ENCODE measurements at regions not wholly inside any gene's neighbourhood (a gene's known extent, or its start where the extent isn't known, plus 50 kb on each side); places are given as distances from the start of the nearest gene placed in this dataset.

GRCh38 chr4:151991884-151992167, 231.0 kb upstream of the GATB start:
- peaks cover 0 to 3% of the 10 kb centered on the region in 2 donors for H3K9me3 ChIP-seq (ENCODE audit: control insufficient read depth in 2 of 2, insufficient read depth in 1 of 2, low read length in 1 of 2)
- H3K27ac ChIP-seq (ENCODE audit: low read depth in 1 of 2, low read length in 1 of 2), result no peak overlapping the region
- WGBS, result 54% methylated on average over 2 of the region's 2 CpGs
- DNase-seq (ENCODE audit: low read depth in 6 of 9, low spot score in 9 of 9), result no peak
- peaks cover 5 to 15% of the 10 kb centered on the region in 2 donors for H3K4me1 ChIP-seq (ENCODE audit: control insufficient read depth in 2 of 2, insufficient read depth in 2 of 2, low read length in 2 of 2)
- H3K27me3 ChIP-seq (ENCODE audit: control insufficient read depth in 2 of 2, insufficient read depth in 1 of 2, low read length in 1 of 2), result peaks cover 0 to 2% of the 10 kb centered on the region in 2 donors
- H3K4me3 ChIP-seq (ENCODE audit: low read length in 2 of 2), result no peak overlapping the region
- no peaks in the 10 kb centered on the region for H3K36me3 ChIP-seq (ENCODE audit: control insufficient read depth in 2 of 2, insufficient read depth in 2 of 2, low read length in 1 of 2)

- Histone ChIP-seq H3K4me1 (ENCODE audit: control insufficient read depth in 2 of 2, insufficient read depth in 2 of 2, low read length in 2 of 2) (peaks cover 5 to 15% of the 10 kb centered on the region in 2 donors), H3K36me3 (ENCODE audit: control insufficient read depth in 2 of 2, insufficient read depth in 2 of 2, low read length in 1 of 2) (no peaks in the 10 kb centered on the region), H3K9me3 (ENCODE audit: control insufficient read depth in 2 of 2, insufficient read depth in 1 of 2, low read length in 1 of 2) (peaks cover 0 to 3% of the 10 kb centered on the region in 2 donors), H3K27ac (ENCODE audit: low read depth in 1 of 2, low read length in 1 of 2) (peak overlapping the region in 1 of 2 donors; percentile 22), H3K4me3 (ENCODE audit: low read length in 2 of 2) (no peak overlapping the region), H3K27me3 (ENCODE audit: control insufficient read depth in 2 of 2, insufficient read depth in 1 of 2, low read length in 1 of 2) (peaks cover 0 to 2% of the 10 kb centered on the region in 2 donors)
- WGBS, result 75% methylated on average over 10 of the region's 10 CpGs
- DNase-seq (ENCODE audit: low read depth in 6 of 9, low spot score in 9 of 9), result peak in 1 of 9 donors; percentile 49
These were observed 230.4 kb upstream of the GATB start for GRCh38 chr4:151991001-151991883.

DNA sequence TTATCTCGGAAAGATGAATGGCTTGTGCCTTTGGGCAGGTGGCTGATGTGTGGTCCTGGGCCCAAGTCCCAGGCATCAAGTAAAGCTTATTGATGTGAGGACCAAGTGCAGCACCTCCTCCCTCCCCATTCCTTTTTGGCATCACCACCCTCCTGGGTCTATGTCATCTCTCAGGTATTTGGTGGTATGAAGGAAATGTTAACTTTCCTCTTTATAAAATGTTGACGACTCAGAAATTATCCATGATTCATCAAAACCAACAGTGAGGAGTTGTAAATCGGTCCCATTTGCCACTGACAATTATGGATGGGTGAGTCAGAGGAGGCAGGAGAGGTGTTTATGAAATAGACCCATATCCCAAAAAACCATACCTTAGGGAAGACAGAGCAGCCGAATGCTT, 229.4 kb upstream of the GATB start:
- Histone ChIP-seq H3K27me3 (ENCODE audit: control insufficient read depth in 2 of 2, insufficient read depth in 1 of 2, low read length in 1 of 2) (no peaks in the 10 kb centered on the region), H3K27ac (ENCODE audit: low read depth in 1 of 2, low read length in 1 of 2) (no peak overlapping the region), H3K9me3 (ENCODE audit: control insufficient read depth in 2 of 2, insufficient read depth in 1 of 2, low read length in 1 of 2) (peaks cover 0 to 3% of the 10 kb centered on the region in 2 donors), H3K4me1 (ENCODE audit: control insufficient read depth in 2 of 2, insufficient read depth in 2 of 2, low read length in 2 of 2) (peaks cover 5 to 15% of the 10 kb centered on the region in 2 donors), H3K36me3 (ENCODE audit: control insufficient read depth in 2 of 2, insufficient read depth in 2 of 2, low read length in 1 of 2) (no peaks in the 10 kb centered on the region), H3K4me3 (ENCODE audit: low read length in 2 of 2) (no peak overlapping the region)
- WGBS, result 99% methylated on average over 4 of the region's 4 CpGs
- DNase-seq (ENCODE audit: low read depth in 6 of 9, low spot score in 9 of 9), result no peak

DNA sequence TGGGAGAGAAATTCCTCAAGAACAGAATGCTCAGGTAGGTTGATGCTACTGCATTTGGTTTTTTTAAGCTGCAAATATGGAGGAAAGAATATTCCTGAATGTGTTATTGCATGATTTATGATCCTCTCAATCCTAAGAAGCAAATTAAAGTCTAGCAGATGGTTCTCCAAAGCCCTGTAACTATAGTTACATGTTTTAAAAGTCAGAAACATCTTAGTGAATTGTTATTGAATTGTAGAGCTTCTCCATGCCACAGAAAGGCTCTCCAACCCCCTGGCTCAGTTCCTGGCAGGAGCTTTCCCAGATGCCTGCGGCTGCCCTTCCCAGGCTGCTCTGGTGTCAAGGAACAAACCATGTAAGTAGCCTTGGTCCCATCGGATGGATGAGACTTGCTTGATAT, 227.8 kb upstream of the GATB start:
- no peak for DNase-seq (ENCODE audit: low read depth in 6 of 9, low spot score in 9 of 9)
- Histone ChIP-seq H3K9me3 (ENCODE audit: control insufficient read depth in 2 of 2, insufficient read depth in 1 of 2, low read length in 1 of 2) (no peaks in the 10 kb centered on the region), H3K27ac (ENCODE audit: low read depth in 1 of 2, low read length in 1 of 2) (no peak overlapping the region), H3K36me3 (ENCODE audit: control insufficient read depth in 2 of 2, insufficient read depth in 2 of 2, low read length in 1 of 2) (no peaks in the 10 kb centered on the region), H3K27me3 (ENCODE audit: control insufficient read depth in 2 of 2, insufficient read depth in 1 of 2, low read length in 1 of 2) (no peaks in the 10 kb centered on the region), H3K4me3 (ENCODE audit: low read length in 2 of 2) (no peak overlapping the region), H3K4me1 (ENCODE audit: control insufficient read depth in 2 of 2, insufficient read depth in 2 of 2, low read length in 2 of 2) (peaks cover 3 to 12% of the 10 kb centered on the region in 2 donors)
- WGBS, result 97% methylated on average over 2 of the region's 2 CpGs

GRCh38 chr4:151987606-151988005, 226.8 kb upstream of the GATB start:
- 96% methylated on average over 4 of the region's 4 CpGs for WGBS
- H3K4me3 ChIP-seq (ENCODE audit: low read length in 2 of 2), result no peak overlapping the region
- H3K36me3 ChIP-seq (ENCODE audit: control insufficient read depth in 2 of 2, insufficient read depth in 2 of 2, low read length in 1 of 2), result no peaks in the 10 kb centered on the region
- no peak overlapping the region for H3K27ac ChIP-seq (ENCODE audit: low read depth in 1 of 2, low read length in 1 of 2)
- H3K9me3 ChIP-seq (ENCODE audit: control insufficient read depth in 2 of 2, insufficient read depth in 1 of 2, low read length in 1 of 2), result no peaks in the 10 kb centered on the region
- H3K4me1 ChIP-seq (ENCODE audit: control insufficient read depth in 2 of 2, insufficient read depth in 2 of 2, low read length in 2 of 2), result peaks cover 2 to 12% of the 10 kb centered on the region in 2 donors
- H3K27me3 ChIP-seq (ENCODE audit: control insufficient read depth in 2 of 2, insufficient read depth in 1 of 2, low read length in 1 of 2), result no peaks in the 10 kb centered on the region
- no peak for DNase-seq (ENCODE audit: low read depth in 6 of 9, low spot score in 9 of 9)

DNA sequence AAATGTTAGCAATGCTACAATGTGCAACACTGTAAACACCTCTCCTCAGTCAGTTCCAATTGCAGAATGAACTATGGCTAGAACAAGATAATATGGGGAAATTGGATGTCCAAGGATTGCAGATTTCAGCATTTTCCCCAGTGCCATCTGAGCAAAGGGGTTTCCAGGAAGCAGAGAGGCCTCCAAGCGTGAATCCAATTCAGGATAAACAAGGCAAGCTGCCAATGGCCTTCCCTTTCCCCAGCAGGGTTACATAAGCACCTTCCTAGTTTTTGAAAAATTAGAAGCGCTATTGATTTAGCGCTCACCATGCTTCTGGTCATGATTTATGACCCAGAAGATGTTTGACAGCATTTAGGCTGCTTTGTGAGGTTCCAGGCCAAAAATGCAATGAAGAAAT, 223.0 kb upstream of the GATB start:
- Histone ChIP-seq H3K27ac (ENCODE audit: low read depth in 1 of 2, low read length in 1 of 2) (no peak overlapping the region), H3K36me3 (ENCODE audit: control insufficient read depth in 2 of 2, insufficient read depth in 2 of 2, low read length in 1 of 2) (no peaks in the 10 kb centered on the region), H3K27me3 (ENCODE audit: control insufficient read depth in 2 of 2, insufficient read depth in 1 of 2, low read length in 1 of 2) (no peaks in the 10 kb centered on the region), H3K9me3 (ENCODE audit: control insufficient read depth in 2 of 2, insufficient read depth in 1 of 2, low read length in 1 of 2) (peaks cover 0 to 3% of the 10 kb centered on the region in 2 donors), H3K4me3 (ENCODE audit: low read length in 2 of 2) (no peak overlapping the region), H3K4me1 (ENCODE audit: control insufficient read depth in 2 of 2, insufficient read depth in 2 of 2, low read length in 2 of 2) (no peaks in the 10 kb centered on the region)
- DNase-seq (ENCODE audit: low read depth in 6 of 9, low spot score in 9 of 9), result no peak
- 81% methylated on average over 3 of the region's 3 CpGs for WGBS

GRCh38 chr4:151979819-151980218, 219.0 kb upstream of the GATB start:
- H3K27ac ChIP-seq (ENCODE audit: low read depth in 1 of 2, low read length in 1 of 2), result no peak overlapping the region
- peaks cover 4 to 25% of the 10 kb centered on the region in 2 donors for H3K9me3 ChIP-seq (ENCODE audit: control insufficient read depth in 2 of 2, insufficient read depth in 1 of 2, low read length in 1 of 2)
- no peak for DNase-seq (ENCODE audit: low read depth in 6 of 9, low spot score in 9 of 9)
- no peaks in the 10 kb centered on the region for H3K4me1 ChIP-seq (ENCODE audit: control insufficient read depth in 2 of 2, insufficient read depth in 2 of 2, low read length in 2 of 2)
- H3K36me3 ChIP-seq (ENCODE audit: control insufficient read depth in 2 of 2, insufficient read depth in 2 of 2, low read length in 1 of 2), result no peaks in the 10 kb centered on the region
- no peaks in the 10 kb centered on the region for H3K27me3 ChIP-seq (ENCODE audit: control insufficient read depth in 2 of 2, insufficient read depth in 1 of 2, low read length in 1 of 2)
- 99% methylated on average over 4 of the region's 4 CpGs for WGBS
- H3K4me3 ChIP-seq (ENCODE audit: low read length in 2 of 2), result no peak overlapping the region

DNA sequence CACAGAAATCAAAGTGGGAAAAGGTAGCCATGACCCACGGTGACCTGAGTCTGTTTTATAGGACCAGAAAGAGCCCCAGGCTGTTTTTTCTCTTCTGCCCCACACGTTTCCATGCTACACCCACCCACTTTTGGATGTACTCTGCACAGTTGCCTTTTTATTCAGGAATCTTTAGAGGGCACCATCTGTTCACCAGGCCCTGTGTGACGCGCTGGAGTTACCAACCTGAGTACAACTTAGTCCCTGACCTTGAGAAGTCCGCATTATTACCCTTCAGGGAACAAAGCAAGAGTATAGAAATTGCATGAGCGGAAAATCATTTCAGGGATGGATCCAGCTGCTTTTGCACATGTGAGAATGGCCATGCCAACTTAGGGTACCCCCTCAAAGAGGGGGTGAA, 207.8 kb upstream of the GATB start:
- DNase-seq (ENCODE audit: low read depth in 6 of 9, low spot score in 9 of 9), result no peak
- no peaks in the 10 kb centered on the region for H3K27me3 ChIP-seq (ENCODE audit: control insufficient read depth in 2 of 2, insufficient read depth in 1 of 2, low read length in 1 of 2)
- no peak overlapping the region for H3K27ac ChIP-seq (ENCODE audit: low read depth in 1 of 2, low read length in 1 of 2)
- 87% methylated on average over 6 of the region's 6 CpGs for WGBS
- no peaks in the 10 kb centered on the region for H3K9me3 ChIP-seq (ENCODE audit: control insufficient read depth in 2 of 2, insufficient read depth in 1 of 2, low read length in 1 of 2)
- no peaks in the 10 kb centered on the region for H3K36me3 ChIP-seq (ENCODE audit: control insufficient read depth in 2 of 2, insufficient read depth in 2 of 2, low read length in 1 of 2)
- H3K4me1 ChIP-seq (ENCODE audit: control insufficient read depth in 2 of 2, insufficient read depth in 2 of 2, low read length in 2 of 2), result no peaks in the 10 kb centered on the region
- no peak overlapping the region for H3K4me3 ChIP-seq (ENCODE audit: low read length in 2 of 2)

DNA sequence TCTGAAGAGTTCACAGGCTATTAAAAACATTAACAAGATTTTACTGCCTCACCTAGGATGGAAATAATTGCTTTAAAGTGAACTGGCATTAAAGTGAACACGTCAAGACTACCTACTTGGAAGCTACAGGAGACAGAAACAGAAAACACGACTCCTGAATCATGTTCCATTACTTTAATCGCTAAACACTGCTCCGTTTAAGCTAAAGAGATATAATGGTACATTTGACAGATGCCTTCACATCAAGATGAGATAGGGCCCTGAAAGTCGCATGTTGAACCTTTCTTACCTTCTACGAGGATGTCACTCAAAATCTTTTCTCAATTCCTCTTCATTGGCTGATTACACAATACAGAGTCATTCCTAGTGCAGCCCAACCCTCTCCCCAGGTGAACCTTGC, 206.3 kb upstream of the GATB start:
- WGBS, result 98% methylated on average over 6 of the region's 6 CpGs
- Histone ChIP-seq H3K9me3 (ENCODE audit: control insufficient read depth in 2 of 2, insufficient read depth in 1 of 2, low read length in 1 of 2) (no peaks in the 10 kb centered on the region), H3K4me1 (ENCODE audit: control insufficient read depth in 2 of 2, insufficient read depth in 2 of 2, low read length in 2 of 2) (no peaks in the 10 kb centered on the region), H3K36me3 (ENCODE audit: control insufficient read depth in 2 of 2, insufficient read depth in 2 of 2, low read length in 1 of 2) (no peaks in the 10 kb centered on the region), H3K27ac (ENCODE audit: low read depth in 1 of 2, low read length in 1 of 2) (no peak overlapping the region), H3K27me3 (ENCODE audit: control insufficient read depth in 2 of 2, insufficient read depth in 1 of 2, low read length in 1 of 2) (no peaks in the 10 kb centered on the region), H3K4me3 (ENCODE audit: low read length in 2 of 2) (no peak overlapping the region)
- DNase-seq (ENCODE audit: low read depth in 6 of 9, low spot score in 9 of 9), result no peak

Measured in thymus (tissue), 11 donors.